ENCODE measurements at regions not wholly inside any gene's neighbourhood (a gene's known extent, or its start where the extent isn't known, plus 50 kb on each side); places are given as distances from the start of the nearest gene placed in this dataset.

- Histone ChIP-seq H3K27ac (ENCODE audit: low read depth, low read length, poor library complexity, severe bottlenecking) (peak overlapping the region; percentile 31), H3K4me1 (ENCODE audit: insufficient read depth, low read length, poor library complexity, severe bottlenecking) (peaks cover 14% of the 10 kb centered on the region), H3K4me3 (ENCODE audit: low read depth, low read length, poor library complexity, severe bottlenecking) (no peak overlapping the region), H3K27me3 (replicated peaks; ENCODE audit: insufficient read depth, low read depth, low read length, poor library complexity) (no peaks in the 10 kb centered on the region), H3K36me3 (ENCODE audit: insufficient read depth, low read length, poor library complexity, severe bottlenecking) (no peaks in the 10 kb centered on the region), H3K9me3 (ENCODE audit: low read depth, low read length, poor library complexity, severe bottlenecking) (no peaks in the 10 kb centered on the region)
- CTCF ChIA-PET = no interaction called here
- peak; percentile 60 for DNase-seq (ENCODE audit: low spot score)
- no TSS peak for BruUV-seq (replicated peaks)
- TF ChIP-seq EZH2 (IDR thresholded peaks at IDR 0.05; ENCODE audit: borderline replicate concordance, low read depth, low read length, poor library complexity, severe bottlenecking) = no peak
- intact Hi-C loops (cut with micrococcal nuclease; ENCODE audit: unreplicated experiment) = no loop called here
- POLR2A ChIA-PET (ENCODE audit: low non-redundant PET) = no interaction called here
These were observed 81.4 kb upstream of the WLS start for GRCh38 chr1:68313735-68314134.

- no peaks in the 10 kb centered on the region for H3K4me1 ChIP-seq (ENCODE audit: insufficient read depth, low read length, poor library complexity, severe bottlenecking)
- no peak for DNase-seq (ENCODE audit: low spot score)
- H3K36me3 ChIP-seq (ENCODE audit: insufficient read depth, low read length, poor library complexity, severe bottlenecking) = no peaks in the 10 kb centered on the region
- intact Hi-C loops (cut with micrococcal nuclease; ENCODE audit: unreplicated experiment) = no loop called here
- TF ChIP-seq EZH2 (IDR thresholded peaks at IDR 0.05; ENCODE audit: borderline replicate concordance, low read depth, low read length, poor library complexity, severe bottlenecking) = no peak
- no peak for TF ChIP-seq CTCF (conservative IDR thresholded peaks at IDR 0.05; ENCODE audit: low read depth, low read length)
- H3K27me3 ChIP-seq (replicated peaks; ENCODE audit: insufficient read depth, low read depth, low read length, poor library complexity) = no peaks in the 10 kb centered on the region
- H3K27ac ChIP-seq (ENCODE audit: low read depth, low read length, poor library complexity, severe bottlenecking) = no peak overlapping the region
- H3K4me3 ChIP-seq (ENCODE audit: low read depth, low read length, poor library complexity, severe bottlenecking) = no peak overlapping the region
- H3K9me3 ChIP-seq (ENCODE audit: low read depth, low read length, poor library complexity, severe bottlenecking) = no peaks in the 10 kb centered on the region
- CTCF ChIA-PET = no interaction called here
- no TSS peak for BruUV-seq (replicated peaks)
- POLR2A ChIA-PET (ENCODE audit: low non-redundant PET) = no interaction called here
These were observed 75.7 kb upstream of the WLS start for GRCh38 chr1:68308034-68308433.

- TF ChIP-seq EZH2 (IDR thresholded peaks at IDR 0.05; ENCODE audit: borderline replicate concordance, low read depth, low read length, poor library complexity, severe bottlenecking) (no peak), CTCF (conservative IDR thresholded peaks at IDR 0.05; ENCODE audit: low read depth, low read length) (no peak)
- intact Hi-C loops (cut with micrococcal nuclease; ENCODE audit: unreplicated experiment) = no loop called here
- H3K9me3 ChIP-seq (ENCODE audit: low read depth, low read length, poor library complexity, severe bottlenecking) = no peaks in the 10 kb centered on the region
- H3K4me1 ChIP-seq (ENCODE audit: insufficient read depth, low read length, poor library complexity, severe bottlenecking) = no peaks in the 10 kb centered on the region
- no peak overlapping the region for H3K27ac ChIP-seq (ENCODE audit: low read depth, low read length, poor library complexity, severe bottlenecking)
- CTCF ChIA-PET = interaction anchor here (0.5 kb wide), 1 partner anchor 187 kb away, joined by 4 read pairs; no protein-coding TSS in a partner anchor
- no peaks in the 10 kb centered on the region for H3K27me3 ChIP-seq (replicated peaks; ENCODE audit: insufficient read depth, low read depth, low read length, poor library complexity)
- POLR2A ChIA-PET (ENCODE audit: low non-redundant PET) = no interaction called here
- no peak overlapping the region for H3K4me3 ChIP-seq (ENCODE audit: low read depth, low read length, poor library complexity, severe bottlenecking)
- DNase-seq (ENCODE audit: low spot score) = no peak
- BruUV-seq (replicated peaks) = no TSS peak
- no peaks in the 10 kb centered on the region for H3K36me3 ChIP-seq (ENCODE audit: insufficient read depth, low read length, poor library complexity, severe bottlenecking)
These were observed 75.1 kb upstream of the WLS start for GRCh38 chr1:68307378-68307787.

- H3K4me1 ChIP-seq (ENCODE audit: insufficient read depth, low read length, poor library complexity, severe bottlenecking) = no peaks in the 10 kb centered on the region
- DNase-seq (ENCODE audit: low spot score) = no peak
- intact Hi-C loops (cut with micrococcal nuclease; ENCODE audit: unreplicated experiment) = no loop called here
- no peak for TF ChIP-seq EZH2 (IDR thresholded peaks at IDR 0.05; ENCODE audit: borderline replicate concordance, low read depth, low read length, poor library complexity, severe bottlenecking)
- no peak for TF ChIP-seq CTCF (conservative IDR thresholded peaks at IDR 0.05; ENCODE audit: low read depth, low read length)
- ChIA-PET CTCF (no interaction called here), POLR2A (ENCODE audit: low non-redundant PET) (no interaction called here)
- no peak overlapping the region for H3K27ac ChIP-seq (ENCODE audit: low read depth, low read length, poor library complexity, severe bottlenecking)
- no TSS peak for BruUV-seq (replicated peaks)
- no peaks in the 10 kb centered on the region for H3K9me3 ChIP-seq (ENCODE audit: low read depth, low read length, poor library complexity, severe bottlenecking)
- no peak overlapping the region for H3K4me3 ChIP-seq (ENCODE audit: low read depth, low read length, poor library complexity, severe bottlenecking)
- H3K36me3 ChIP-seq (ENCODE audit: insufficient read depth, low read length, poor library complexity, severe bottlenecking) = no peaks in the 10 kb centered on the region
- no peaks in the 10 kb centered on the region for H3K27me3 ChIP-seq (replicated peaks; ENCODE audit: insufficient read depth, low read depth, low read length, poor library complexity)
These were observed 69.2 kb upstream of the WLS start for GRCh38 chr1:68301471-68302001.

All from A673 (cell line).